ENCODE measurements at regions not wholly inside any gene's neighbourhood (a gene's known extent, or its start where the extent isn't known, plus 50 kb on each side); places are given as distances from the start of the nearest gene placed in this dataset.
"Not testable (repeated sequence)": the region's sequence is repeated elsewhere in the genome, so short reads cannot be mapped to it uniquely, and the experiment has no call there.

DNA sequence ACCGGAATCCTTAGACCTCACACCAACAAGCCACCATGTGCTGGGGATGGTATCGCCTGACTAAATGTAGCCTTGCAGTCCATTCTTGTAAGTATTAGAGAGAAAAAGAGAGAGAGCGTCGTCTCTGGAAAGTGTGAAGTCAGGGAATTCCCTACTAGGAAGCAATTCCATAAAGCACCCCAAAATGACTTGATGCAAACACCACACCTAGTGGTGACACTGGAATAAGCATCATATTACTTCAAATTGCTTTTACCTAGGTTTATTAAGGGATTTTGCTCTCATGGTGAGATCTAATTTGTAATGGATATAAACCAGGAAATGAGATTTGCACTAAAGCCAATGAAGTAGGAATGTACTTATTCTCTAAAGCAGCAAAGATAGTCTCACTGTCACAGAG lies 111.4 kb upstream of the METTL9 start:
- DNase-seq, result not testable (repeated sequence)

DNA sequence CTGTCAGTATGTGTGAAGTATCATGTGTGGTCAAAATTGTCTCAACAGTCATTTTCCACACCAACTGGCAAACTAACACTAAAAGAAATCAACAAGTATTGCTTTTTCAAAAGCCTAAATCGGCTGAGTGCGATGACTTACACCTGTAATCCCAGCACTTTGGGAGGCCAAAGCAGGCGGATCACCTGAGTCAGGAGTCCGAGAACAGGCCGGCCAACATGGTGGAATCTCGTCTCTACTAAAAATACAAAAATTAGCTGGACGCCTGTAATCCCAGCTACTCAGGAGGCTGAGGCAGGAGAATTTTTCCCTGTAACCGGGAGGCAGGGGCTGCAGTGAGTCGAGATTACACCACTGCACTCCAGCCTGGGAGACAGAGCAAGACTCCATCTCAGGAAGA lies 100.3 kb upstream of the METTL9 start:
- not testable (repeated sequence) for DNase-seq

DNA sequence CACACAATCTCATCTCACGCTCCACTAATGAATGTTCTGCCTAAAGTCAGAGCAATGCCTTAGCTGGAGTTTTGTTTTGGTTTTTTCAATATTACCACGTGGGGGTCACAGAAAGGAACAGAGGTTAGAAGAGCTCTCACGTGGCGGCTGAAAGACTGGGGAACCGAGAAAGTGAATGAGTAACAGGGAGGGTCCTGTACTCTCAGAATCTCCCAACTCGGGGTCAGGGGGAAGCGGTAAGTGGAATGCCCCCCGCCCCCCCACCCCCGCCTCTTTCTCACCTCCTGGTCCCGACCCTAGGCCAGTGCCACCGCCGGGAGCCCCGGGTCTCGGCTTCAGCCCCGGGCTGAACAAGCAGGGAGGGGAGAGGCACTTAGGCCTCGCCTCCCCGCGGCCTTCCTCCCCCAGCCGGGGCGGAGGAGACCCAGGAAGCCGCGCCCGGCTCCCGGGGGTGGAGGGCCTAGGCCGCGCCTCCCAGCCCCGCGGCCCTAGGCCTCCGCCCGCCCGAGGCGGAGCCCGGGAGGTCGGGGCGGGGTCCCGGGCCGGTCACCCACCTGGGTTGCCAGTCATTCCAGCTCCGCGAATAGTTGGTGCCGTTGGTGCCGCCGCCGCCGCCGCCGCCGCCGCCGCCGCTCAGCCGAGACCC lies 98.0 kb upstream of the METTL9 start:
- peak in 2 of 3 experiments; percentile 79 to 82 for DNase-seq

DNA sequence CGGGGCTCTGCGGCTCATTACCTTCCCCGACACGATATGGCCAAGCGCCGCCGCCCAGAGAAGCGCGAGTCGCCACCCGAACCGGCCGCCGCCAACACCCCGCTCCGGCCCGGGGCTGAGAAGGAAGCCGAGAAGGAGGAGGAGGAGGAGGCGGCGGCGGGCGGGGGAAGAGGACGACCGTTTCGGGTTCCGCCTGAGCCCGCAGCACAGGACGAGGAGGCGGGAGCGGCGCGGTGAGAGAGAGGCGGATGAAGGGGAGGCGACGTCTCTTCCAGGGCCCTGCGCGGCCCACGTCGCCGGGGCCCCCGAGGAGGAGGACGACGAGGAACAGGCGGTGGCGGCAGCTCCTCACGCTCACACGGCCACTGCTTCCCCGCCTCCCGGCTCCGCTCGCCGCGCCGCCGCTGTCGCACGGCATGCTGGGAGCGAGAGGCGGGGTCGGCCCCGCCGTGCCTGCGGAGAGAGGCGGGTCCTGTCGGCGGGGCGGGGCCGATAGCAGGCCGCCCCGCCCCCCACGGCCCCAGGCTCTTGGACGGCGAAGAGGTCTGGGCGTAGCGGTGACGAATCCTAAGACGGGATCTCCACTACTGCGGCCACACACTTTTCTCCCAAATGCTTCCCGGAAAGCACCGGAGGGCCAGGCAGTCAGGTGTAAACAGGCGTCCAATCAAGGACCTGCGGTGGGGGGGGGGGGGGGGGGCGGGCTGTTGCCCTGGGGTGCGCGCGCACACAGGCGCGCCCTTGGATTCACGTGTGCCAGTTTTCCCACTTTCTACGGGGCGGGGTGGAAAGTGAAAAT lies 97.3 kb upstream of the METTL9 start:
- DNase-seq, result peak; percentile 63 to 97 (median 94)

DNA sequence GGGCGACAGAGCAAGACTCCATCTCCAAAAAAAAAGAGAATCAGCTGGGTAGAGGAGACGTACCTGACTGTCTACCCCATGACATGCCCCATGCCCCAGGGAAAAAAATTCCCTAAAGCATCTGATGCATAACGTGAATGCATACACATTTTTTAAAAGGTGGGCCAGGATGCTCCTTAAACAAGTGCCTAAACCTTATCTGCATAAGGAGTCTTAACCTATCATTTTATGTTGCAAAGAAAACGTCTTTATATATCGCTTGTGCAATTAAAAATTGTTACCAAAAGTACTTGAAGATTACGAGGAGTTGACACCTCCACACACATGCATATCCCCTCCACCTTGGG lies 95.8 kb upstream of the METTL9 start:
- not testable (repeated sequence) for DNase-seq

DNA sequence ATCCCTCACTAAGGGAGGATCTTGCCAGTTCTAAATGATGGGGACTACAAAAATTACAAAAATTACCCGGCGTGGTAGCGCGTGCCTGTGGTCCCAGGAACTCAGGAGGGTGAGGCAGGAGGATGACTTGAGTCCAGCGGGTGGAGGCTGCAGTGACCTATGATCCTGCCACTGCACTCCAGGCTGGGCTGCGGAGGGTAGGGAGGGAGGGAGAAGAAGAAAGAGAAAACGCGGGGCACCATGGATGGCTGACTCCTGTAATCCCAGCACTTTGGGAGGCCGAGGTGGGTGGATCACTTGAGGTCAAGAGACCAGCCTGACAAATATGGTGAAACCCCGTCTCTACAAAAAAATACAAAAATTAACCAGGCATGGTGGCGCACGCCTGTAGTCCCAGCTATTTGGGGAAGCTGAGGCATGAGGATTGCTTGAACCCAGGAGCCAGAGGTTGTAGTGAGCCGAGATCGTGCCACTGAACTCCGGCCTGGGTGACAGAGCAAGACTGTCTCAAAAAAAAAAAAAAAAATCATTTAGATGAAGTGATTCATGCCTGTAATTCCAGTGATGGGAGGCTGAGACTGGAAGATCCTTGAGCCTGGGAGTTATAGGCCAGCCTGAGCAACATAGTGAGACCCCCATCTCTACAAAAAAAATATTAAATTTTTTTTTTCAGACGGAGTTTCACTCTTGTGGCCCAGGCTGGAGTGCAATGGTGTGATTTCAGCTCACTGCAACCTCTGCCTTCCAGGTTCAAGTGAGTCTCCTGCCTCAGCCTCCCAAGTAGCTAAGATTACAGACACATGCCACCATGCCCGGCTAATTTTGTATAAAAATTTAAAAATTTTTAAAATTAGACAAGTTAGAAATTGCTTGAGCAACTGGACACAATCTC lies 95.2 kb upstream of the METTL9 start:
- not testable (repeated sequence) for DNase-seq

DNA sequence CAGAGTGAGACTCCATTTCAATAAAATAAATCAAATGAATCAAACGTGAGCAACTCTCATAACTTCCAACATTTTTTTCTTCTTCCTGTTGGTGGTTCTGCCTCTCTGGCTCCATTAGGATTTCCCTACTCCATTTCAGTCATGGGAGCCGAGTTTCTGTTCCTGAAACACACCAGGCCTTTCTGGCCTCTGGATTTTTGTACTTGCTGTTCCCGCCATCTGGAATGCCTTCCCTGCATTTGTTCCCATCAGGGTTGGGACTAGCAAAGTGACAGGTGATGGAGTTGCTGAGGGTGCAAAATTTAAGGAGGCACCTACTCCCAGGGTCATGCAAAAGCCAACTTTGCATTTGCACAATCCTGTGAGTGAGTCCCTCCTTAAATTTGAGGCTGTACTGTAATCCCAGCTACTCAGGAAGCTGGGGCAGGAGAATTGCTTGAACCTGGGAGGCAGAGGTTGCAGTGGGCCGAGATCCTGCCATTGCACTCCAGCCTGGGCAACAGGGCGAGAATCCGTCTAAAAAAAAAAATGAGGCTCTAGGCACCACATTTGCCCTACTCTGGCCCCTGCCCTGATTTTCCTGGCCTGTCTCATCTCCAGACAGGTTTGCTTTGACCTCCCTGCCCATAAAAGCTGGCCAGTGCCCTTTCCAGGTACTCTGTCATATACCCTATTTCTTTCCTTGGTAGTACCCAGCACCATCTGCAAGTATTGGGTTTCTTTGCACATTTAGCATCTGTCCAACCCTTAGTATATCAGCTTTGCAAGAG lies 93.4 kb upstream of the METTL9 start:
- not testable (repeated sequence) for DNase-seq

DNA sequence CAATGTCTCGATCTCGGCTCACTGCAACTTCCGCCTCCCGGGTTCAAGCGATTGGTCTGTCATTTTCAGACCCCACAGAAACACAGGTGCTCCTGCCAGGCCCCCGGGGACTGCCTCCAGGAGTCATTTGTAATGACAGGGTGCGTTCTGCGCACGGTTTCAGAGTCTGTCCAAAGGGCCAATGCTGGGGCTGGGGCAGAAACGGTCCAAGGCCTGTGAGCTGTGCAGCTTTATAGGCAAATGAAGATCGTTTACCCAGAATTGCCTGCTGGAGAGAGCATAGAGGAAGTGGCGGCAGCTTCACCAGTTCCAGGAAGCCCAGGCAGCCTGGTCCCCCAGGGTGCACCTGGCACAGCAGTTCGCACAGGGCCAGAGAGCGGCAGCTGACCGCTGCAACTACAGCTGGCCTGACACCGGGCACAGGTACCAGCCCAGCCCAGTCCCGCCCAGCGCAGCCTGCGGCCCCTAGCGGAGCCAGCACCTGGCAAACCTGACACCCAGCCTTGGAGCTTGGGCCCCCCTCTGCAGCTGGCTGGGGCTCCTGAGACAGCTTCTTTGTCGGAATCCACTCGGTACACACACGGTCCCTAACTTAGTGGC lies 92.4 kb upstream of the METTL9 start:
- peak in 2 of 3 experiments; percentile 59 to 77 for DNase-seq

DNA sequence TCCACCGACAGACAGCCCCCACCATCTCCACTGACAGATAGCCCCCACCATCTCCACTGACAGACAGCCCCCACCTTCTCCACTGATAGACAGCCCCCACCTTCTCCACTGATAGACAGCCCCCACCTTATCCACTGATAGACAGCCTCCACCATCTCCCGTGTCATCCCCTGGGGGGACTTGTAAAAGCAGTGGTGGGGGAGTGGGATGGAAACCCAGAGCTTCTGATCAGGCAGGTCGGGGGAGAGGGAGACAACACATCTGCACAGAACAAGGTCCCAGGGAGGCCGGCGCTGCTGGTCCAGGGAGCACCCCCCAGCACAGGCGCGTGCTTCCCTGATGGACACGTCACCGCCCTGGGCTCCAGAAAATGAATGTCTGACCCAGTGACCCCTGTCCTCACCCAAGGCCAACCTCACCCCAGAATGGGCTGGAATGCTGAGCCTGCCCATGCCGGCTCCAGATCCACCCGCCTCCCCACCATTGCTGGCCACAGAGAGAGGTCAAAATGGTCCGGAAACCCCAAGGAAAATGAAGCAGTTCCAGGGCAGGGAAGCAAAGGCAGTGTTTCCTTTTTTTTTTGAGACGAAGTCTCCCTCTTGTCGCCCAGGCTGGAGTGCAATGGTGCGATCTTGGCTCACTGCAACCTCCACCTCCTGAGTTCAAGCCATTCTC lies 91.6 kb upstream of the METTL9 start:
- DNase-seq, result not testable (repeated sequence)

DNA sequence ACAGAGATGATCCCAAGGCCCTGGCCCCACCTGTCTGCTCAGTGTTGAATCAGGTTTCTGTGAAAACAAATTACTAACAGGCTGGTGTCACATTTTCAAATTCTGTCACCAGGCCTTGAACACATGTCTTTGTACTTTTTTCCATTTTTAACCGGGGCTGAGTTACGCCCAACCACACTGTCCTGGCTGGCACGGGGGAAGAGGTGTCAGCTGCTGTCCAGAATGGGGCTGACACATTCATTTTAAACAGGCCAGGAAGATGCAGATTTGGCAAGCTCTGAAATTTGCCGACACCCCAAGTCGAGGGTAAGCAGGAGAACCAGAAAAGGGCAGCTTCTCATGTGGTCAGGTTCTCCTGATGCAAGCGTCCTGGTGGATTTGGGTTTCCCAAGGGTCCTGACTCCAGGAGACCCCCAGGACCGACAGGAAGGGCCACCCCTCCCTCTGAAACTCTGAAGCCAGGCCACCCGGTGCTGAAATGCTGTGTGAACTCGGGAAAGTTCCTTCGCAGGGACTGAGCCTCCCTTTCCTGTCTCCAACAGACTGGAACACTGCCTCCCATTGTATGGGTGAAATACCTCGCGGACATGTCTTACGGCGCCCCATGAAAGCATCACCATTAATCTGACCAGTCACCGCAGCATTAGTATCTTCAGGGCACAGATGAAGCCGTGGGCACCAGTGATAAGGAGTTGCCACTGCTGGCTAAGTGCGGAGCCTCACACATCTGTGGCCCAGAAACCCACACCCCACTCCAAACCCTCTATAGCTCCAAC lies 90.5 kb upstream of the METTL9 start:
- not testable (repeated sequence) for DNase-seq

DNA sequence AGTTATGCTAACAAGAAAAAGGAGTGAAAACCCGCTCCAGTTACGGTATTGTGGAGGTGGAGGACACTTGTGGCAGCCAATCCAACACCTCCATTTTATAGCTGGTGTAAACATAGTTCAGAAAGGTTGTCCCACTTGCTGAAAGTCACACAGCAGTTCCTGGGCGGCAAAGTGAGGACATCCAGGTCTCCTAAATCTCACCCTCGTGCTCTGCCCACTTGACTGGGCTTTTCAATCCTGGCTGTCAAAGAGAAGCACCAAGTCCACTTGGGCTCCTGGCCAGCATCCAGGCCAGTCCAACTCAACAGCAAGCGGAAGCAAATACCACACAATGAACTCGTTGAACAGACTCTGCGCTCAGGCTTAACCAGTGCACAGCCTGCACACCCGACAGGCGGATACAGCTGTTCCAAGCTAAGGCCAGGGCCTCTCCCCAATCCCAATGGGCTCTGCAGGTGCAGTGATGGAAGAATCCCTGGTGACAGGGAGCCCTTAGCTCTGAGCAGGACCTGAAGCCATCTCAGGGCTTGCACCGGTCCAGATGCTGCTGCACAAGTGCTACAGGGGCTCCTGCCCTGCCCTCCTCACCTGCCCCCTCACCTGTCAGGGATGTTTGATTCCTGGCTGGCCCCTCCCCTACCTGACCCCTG lies 89.8 kb upstream of the METTL9 start:
- not testable (repeated sequence) for DNase-seq

DNA sequence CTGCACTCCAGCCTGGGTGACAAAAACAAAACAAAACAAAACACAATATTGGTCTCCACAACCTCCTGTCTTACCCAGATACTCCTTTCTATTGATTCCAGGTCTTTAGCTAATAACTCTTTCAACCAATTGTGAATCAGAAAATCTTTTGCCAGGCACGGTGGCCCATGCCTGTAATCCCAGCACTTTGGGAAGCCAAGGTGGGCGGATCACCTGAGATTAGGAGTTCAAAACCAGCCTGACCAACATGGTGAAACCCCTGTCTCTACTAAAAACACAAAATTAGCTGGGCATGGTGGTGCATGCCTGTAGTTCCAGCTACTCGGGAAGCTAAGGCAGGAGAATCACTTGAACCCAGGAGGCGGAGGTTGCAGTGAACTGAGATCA lies 88.5 kb upstream of the METTL9 start:
- DNase-seq, result not testable (repeated sequence)

DNA sequence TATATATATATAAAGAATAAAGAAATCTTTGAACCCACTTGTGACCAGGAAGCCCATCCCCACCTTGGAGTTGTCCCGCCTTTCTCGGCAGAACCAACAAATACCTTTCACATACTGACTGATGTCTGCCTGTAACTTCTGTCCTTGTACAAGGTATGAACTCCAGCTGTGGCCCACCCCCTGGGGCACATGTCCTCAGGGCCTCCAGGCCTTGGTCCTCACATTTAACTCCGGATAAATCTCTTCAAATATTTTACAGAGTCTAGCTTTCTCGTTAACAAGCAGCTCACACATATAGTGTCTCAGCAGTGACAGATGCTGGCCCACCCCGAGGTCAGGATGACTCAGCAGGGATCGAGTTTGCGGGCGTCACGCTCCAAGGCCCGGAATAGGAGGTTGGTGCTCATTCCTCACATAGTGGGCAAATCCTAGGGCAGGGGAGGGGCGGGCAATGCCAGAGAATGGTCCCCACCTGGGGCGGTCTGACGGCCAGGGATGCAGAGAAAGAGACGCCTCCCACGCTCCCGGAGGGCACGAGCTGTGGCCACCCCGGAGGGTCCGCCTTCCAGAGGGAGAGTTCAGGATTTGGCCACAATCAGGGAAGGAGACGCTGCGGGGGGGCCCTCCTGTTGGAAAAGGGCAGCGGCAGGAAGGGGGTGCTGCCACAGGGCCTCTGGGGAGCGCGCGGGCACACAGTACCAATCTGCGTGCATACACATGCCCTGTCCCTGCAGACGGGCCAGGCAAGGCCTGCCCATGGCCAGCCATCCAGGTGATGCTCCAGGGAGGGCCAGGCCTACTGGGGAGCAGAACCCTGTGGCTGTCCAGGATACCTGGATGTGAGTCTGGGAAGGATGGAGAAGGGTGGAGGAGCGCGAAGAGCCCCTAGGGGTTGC lies 87.8 kb upstream of the METTL9 start:
- peak in 2 of 3 experiments; percentile 35 to 65 for DNase-seq

DNA sequence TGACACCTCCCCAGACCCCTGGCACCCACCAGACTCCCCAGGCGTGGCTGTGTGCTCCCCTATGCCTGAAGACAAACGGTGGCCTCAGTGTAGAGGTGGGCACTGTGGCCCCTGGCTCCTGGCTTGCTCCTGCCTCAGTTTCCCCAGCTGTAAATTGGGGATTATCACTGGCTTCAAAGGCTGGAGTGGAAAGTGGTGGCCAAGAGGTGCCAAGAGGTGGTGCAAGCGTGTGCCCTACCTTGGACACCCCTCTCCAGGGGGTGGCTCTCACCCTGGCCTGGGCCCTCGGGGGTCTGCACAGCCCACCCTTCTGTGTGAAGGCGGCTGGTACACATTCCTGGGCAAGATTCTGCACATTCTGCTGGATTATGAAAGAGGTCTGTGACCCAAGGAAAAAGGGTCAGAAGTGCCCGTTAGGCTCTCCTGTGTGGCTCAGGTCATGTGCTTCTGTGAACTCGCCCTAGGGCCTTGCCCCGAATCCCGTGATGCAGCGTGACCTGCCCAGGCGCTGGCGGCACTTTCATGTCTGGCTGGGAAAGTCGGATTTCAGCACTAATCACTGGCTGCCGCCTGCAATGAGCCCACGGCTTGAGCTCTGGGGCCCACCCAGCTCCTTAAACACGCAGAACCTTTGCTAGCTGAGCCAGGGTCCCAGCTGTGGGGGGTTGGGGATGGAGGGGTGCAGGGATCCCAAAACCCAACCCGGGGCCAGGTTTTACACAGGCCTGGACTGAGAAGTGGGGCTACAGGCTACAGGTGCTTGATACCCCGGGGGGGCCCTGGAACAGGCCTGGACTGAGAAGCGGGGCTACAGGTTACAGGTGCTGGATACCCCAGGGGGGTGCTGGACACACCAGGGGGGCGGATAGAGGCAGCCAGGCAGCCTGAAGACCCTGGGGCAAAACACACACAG lies 86.8 kb upstream of the METTL9 start:
- not testable (repeated sequence) for DNase-seq

DNA sequence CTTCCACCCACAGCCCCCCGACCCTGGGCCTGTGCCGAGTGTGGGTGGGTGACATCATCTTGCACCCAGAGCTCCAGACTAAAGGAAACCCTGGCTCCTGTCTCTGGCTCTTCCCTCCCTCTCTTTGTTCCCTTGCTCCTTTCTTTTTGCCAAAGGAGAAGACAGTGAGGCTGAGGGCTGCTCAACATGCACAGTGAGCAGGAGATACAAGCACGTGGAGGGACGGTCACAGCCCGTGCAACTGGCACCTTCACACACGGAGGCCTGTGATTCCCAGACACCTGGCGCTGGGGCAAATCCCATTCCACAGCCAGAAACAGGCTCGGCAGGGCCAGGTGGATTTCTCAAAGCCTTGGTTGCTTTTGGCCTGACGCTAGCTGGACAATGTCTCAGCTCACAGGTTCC lies 86.0 kb upstream of the METTL9 start:
- not testable (repeated sequence) for DNase-seq

DNA sequence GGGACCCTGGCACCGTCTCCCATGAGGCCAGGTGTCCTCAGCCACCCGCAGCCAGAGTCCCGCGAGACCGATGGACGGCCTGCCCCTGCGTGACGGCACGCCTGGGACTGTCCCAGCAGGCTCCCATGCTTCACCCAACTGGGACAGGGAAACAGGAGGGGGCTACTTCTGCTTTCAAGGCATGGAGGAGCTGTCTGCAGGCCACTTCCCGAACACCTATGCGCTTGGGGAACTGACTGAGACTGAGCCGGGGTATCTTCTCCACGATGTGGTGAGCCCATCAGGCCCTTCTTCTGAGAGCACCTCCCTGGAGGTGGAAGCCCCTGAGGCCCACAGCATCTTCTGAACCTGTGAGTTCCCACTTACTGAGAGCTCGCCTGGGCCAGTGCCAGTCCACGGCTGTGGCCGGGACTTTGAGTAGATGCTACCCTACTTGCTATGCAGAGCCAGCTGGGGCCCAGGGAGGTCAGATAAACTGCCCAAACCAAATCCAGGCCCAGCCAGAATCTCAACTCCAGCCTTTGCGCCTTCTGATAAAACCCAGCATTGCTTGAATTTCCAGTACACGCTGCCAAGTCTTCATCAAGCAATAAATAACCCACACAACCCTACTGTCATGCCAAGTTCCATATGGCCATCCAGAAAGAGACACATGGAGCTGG lies 85.4 kb upstream of the METTL9 start:
- DNase-seq, result not testable (repeated sequence)

DNA sequence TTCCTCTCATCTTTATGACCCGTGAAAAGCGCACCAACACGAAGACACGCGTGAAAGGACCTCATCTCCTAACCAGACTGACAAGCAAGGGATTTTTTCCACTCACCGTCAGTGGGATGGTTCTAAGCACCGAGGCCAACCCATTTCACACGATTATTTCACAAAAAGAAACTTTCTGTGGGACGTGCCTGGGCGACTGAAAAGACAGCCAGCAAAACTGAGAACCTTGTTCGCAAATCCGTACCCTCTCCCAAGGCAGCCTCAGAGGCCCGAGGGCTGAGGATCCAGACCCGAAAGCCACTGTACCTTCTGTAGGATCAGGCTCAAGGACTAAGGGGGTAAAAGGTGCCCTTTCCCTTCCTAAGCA lies 84.9 kb upstream of the METTL9 start:
- not testable (repeated sequence) for DNase-seq

DNA sequence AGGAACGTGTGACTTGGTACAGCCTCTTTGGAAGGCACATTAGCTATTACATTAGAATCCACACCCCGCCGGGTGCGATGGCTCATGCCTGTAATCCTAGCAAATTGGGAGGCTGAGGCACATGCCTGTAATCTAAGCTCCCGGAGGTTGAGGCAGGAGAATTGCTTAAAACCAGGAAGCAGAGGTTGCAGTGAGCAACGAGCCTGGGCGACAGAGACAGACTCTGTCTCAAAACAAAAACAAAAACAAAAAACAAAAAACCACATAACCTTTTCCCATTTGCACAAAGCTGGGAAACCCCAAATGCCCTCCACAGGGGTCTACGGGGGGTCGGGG lies 82.7 kb upstream of the METTL9 start:
- DNase-seq, result not testable (repeated sequence)

Measured in NCI-H1417 (cell line).